ENCODE measurements at regions not wholly inside any gene's neighbourhood (a gene's known extent, or its start where the extent isn't known, plus 50 kb on each side); places are given as distances from the start of the nearest gene placed in this dataset.

- TF ChIP-seq SETDB1 (IDR thresholded peaks at IDR 0.05; ENCODE audit: low read length) (no peak), JUN (IDR thresholded peaks at IDR 0.05; ENCODE audit: borderline replicate concordance, low read depth, low read length) (no peak), JUN (CRISPR knock-in tag; IDR thresholded peaks at IDR 0.05; ENCODE audit: borderline replicate concordance) (no peak), TAF1 (IDR thresholded peaks at IDR 0.05; ENCODE audit: control insufficient read depth, extremely low read depth, insufficient read depth, low read length, severe bottlenecking) (no peak), IRF2 (CRISPR knock-in tag; IDR thresholded peaks at IDR 0.05) (no peak), NFATC3 (IDR thresholded peaks at IDR 0.05) (no peak), FOXP4 (CRISPR knock-in tag; IDR thresholded peaks at IDR 0.05; ENCODE audit: borderline replicate concordance) (no peak), CHD7 (IDR thresholded peaks at IDR 0.05; ENCODE audit: low read depth, low read length) (no peak), SIN3A (IDR thresholded peaks at IDR 0.05; ENCODE audit: borderline replicate concordance in 2 of 2, control insufficient read depth in 1 of 2, low read depth in 2 of 2, low read length in 2 of 2) (no peak), JUND (IDR thresholded peaks at IDR 0.05; ENCODE audit: borderline replicate concordance, low read depth, low read length) (0 out of 2 replicates have a peak, but pooled peaks have one; percentile 31), JUND (tag; IDR thresholded peaks at IDR 0.05; ENCODE audit: borderline replicate concordance, low read depth, low read length) (peak; percentile 22; the same call in 1 of the 3 replicates), SRF (CRISPR knock-in tag; IDR thresholded peaks at IDR 0.05) (peak in 1 of 2 experiments; percentile 46; a peak in 1 of 4 replicates), ZBTB2 (IDR thresholded peaks at IDR 0.05) (no peak)
- TF ChIP-seq, protein P1, sequence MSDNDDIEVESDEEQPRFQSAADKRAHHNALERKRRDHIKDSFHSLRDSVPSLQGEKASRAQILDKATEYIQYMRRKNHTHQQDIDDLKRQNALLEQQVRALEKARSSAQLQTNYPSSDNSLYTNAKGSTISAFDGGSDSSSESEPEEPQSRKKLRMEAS (CRISPR knock-in tag; IDR thresholded peaks at IDR 0.05) = no peak
- TF ChIP-seq, protein P2, sequence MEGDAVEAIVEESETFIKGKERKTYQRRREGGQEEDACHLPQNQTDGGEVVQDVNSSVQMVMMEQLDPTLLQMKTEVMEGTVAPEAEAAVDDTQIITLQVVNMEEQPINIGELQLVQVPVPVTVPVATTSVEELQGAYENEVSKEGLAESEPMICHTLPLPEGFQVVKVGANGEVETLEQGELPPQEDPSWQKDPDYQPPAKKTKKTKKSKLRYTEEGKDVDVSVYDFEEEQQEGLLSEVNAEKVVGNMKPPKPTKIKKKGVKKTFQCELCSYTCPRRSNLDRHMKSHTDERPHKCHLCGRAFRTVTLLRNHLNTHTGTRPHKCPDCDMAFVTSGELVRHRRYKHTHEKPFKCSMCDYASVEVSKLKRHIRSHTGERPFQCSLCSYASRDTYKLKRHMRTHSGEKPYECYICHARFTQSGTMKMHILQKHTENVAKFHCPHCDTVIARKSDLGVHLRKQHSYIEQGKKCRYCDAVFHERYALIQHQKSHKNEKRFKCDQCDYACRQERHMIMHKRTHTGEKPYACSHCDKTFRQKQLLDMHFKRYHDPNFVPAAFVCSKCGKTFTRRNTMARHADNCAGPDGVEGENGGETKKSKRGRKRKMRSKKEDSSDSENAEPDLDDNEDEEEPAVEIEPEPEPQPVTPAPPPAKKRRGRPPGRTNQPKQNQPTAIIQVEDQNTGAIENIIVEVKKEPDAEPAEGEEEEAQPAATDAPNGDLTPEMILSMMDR (IDR thresholded peaks at IDR 0.05 in 2 of 3, conservative IDR thresholded peaks at IDR 0.05 in 1 of 3; ENCODE audit: insufficient read depth in 2 of 3, low read depth in 1 of 3, low read length in 3 of 3) = peak; percentile 88 to 92 (median 92)
Measured at GRCh38 chr17:77331301-77331864, 190.6 kb downstream of the SEC14L1 start.
